H1 (cell line): ENCODE measurements at regions not wholly inside any gene's neighbourhood (a gene's known extent, or its start where the extent isn't known, plus 50 kb on each side); places are given as distances from the start of the nearest gene placed in this dataset.

Source experiments
- CTCF ChIA-PET: fragments of 300-600 bp; sonication (Branson Sonifier 250); formaldehyde crosslinking; loops from one replicate; lab custom pipeline; 2021; ENCODE audit not compliant: partially characterized antibody; lab: Charles Lee
- POLR2A ChIA-PET: fragments of 300-600 bp; sonication (Branson Sonifier 250); formaldehyde crosslinking; loops from one replicate; lab custom pipeline; 2021; ENCODE audit warnings: inconsistent platforms; ENCODE audit not compliant: partially characterized antibody; lab: Charles Lee
- DNase-seq, 2 experiments: peaks; one replicate each; pipeline versions ENCODE4 v3.0.0 to v3.0.0-alpha.2; 2010 to 2022; ENCODE audit warnings: low spot score in 2 of 2, low read depth in 1 of 2, mixed read lengths in 1 of 2
- FAIRE-seq: peaks from 2 replicates; lab custom pipeline; 2011; peaks lifted over from hg19 to GRCh38; lab: Jason Lieb, UNC
- H2AFZ ChIP-seq: 2 replicates; pipeline ENCODE4 v1.8.1; 2012; ENCODE audit warnings: low read length, inconsistent platforms
- H2AK5ac ChIP-seq: 2 replicates; pipeline ENCODE4 v1.6.1; 2013; ENCODE audit warnings: low read depth, low read length
- H2BK120ac ChIP-seq: replicated peaks from 2 replicates; pipeline ENCODE3; 2013; ENCODE audit warnings: low read depth, low read length, inconsistent platforms
- H2BK12ac ChIP-seq: 2 replicates; pipeline ENCODE4 v1.6.1; 2013; ENCODE audit warnings: low read depth, low read length
- H2BK15ac ChIP-seq: 2 replicates; pipeline ENCODE4 v1.6.1; 2013; ENCODE audit warnings: low read length
- H2BK20ac ChIP-seq: 2 replicates; pipeline ENCODE4 v1.6.1; 2013; ENCODE audit warnings: low read length
- H2BK5ac ChIP-seq: 2 replicates; pipeline ENCODE4 v1.6.1; 2013; ENCODE audit warnings: low read depth, low read length
- H3K14ac ChIP-seq: 2 replicates; pipeline ENCODE4 v1.6.1; 2013; ENCODE audit warnings: inconsistent platforms; ENCODE audit not compliant: insufficient read length
- H3K18ac ChIP-seq: 2 replicates; pipeline ENCODE4 v1.6.1; 2013; ENCODE audit warnings: low read length; ENCODE audit errors: extremely low read depth
- H3K23ac ChIP-seq: 2 replicates; pipeline ENCODE4 v1.6.1; 2013; ENCODE audit warnings: inconsistent platforms; ENCODE audit not compliant: insufficient read length
- H3K23me2 ChIP-seq: 2 replicates; pipeline ENCODE4 v1.6.1; 2013; ENCODE audit warnings: low read depth, low read length
- H3K27ac ChIP-seq: 2 replicates; pipeline ENCODE4 v1.6.1; 2011; ENCODE audit warnings: low read depth, low read length, inconsistent platforms
- H3K27me3 ChIP-seq, 4 experiments: replicated peaks in 1 of 4; 1 replicate in 1 of 4; 2 replicates in 3 of 4; pipeline versions ENCODE4 v1.6.1 to v1.8.1; 2011 to 2013; ENCODE audit warnings: low read length in 3 of 4, mild to moderate bottlenecking in 3 of 4, inconsistent platforms in 2 of 4, mixed read lengths in 2 of 4, moderate library complexity in 1 of 4; ENCODE audit not compliant: control insufficient read depth in 3 of 4, insufficient read depth in 3 of 4; ENCODE audit errors: extremely low read depth in 1 of 4
- H3K36me3 ChIP-seq, 4 experiments: 2 replicates each; pipeline versions ENCODE4 v1.6.1 to v1.8.1; 2011 to 2013; ENCODE audit warnings: mild to moderate bottlenecking in 4 of 4, low read length in 3 of 4, moderate library complexity in 2 of 4, control low read depth in 1 of 4, inconsistent platforms in 1 of 4; ENCODE audit not compliant: insufficient read depth in 4 of 4, control insufficient read depth in 2 of 4
- H3K4ac ChIP-seq: replicated peaks from 2 replicates; pipeline ENCODE3; 2013; ENCODE audit warnings: low read length, low read depth, mixed read lengths, inconsistent platforms; ENCODE audit not compliant: insufficient read length
- H3K4me1 ChIP-seq, 4 experiments: replicated peaks in 1 of 4; 1 replicate in 1 of 4; 2 replicates in 3 of 4; pipeline versions ENCODE4 v1.6.1 to v1.8.1; 2011 to 2013; ENCODE audit warnings: low read length in 3 of 4, inconsistent platforms in 2 of 4, mixed read lengths in 1 of 4; ENCODE audit not compliant: insufficient read depth in 4 of 4, control insufficient read depth in 3 of 4
- H3K4me2 ChIP-seq, 2 experiments: 2 replicates each; pipeline versions ENCODE4 v1.6.1 to v1.8.1; 2011 to 2013; ENCODE audit warnings: low read depth in 2 of 2, low read length in 2 of 2, control low read depth in 1 of 2, inconsistent platforms in 1 of 2, mild to moderate bottlenecking in 1 of 2; ENCODE audit not compliant: insufficient read depth in 1 of 2
- H3K4me3 ChIP-seq, 4 experiments: fragments of 200-600, 300-600 bp in 1 of 4; sonication (generic), shearing (Covaris generic), sonication (Bioruptor Twin) in 1 of 4; 2 replicates each; pipeline versions ENCODE4 v1.5.1 to v1.8.1; 2011 to 2016; ENCODE audit warnings: low read length in 4 of 4, low read depth in 3 of 4, control low read depth in 2 of 4, inconsistent platforms in 2 of 4, mild to moderate bottlenecking in 2 of 4, mixed read lengths in 1 of 4, moderate library complexity in 1 of 4; ENCODE audit not compliant: insufficient read depth in 2 of 4; ENCODE audit errors: extremely low read depth in 1 of 4
- H3K56ac ChIP-seq: replicated peaks from 2 replicates; pipeline ENCODE3; 2013; ENCODE audit warnings: low read depth, mild to moderate bottlenecking, mixed read lengths, low read length, inconsistent platforms; ENCODE audit not compliant: insufficient read length
- H3K79me1 ChIP-seq: 2 replicates; pipeline ENCODE4 v1.6.1; 2013; ENCODE audit warnings: low read depth, low read length, control low read depth
- H3K79me2 ChIP-seq, 2 experiments: 2 replicates each; pipeline versions ENCODE4 v1.6.1 to v1.8.1; 2012 to 2013; ENCODE audit warnings: low read length in 2 of 2, mild to moderate bottlenecking in 2 of 2, inconsistent platforms in 1 of 2; ENCODE audit not compliant: insufficient read depth in 2 of 2, control insufficient read depth in 1 of 2
- H3K9ac ChIP-seq, 4 experiments: replicated peaks in 1 of 4; 1 replicate in 1 of 4; 2 replicates in 3 of 4; pipeline versions ENCODE4 v1.6.1 to v1.8.1; 2011 to 2013; ENCODE audit warnings: low read depth in 3 of 4, low read length in 3 of 4, control low read depth in 2 of 4, mild to moderate bottlenecking in 2 of 4, moderate library complexity in 2 of 4, inconsistent platforms in 1 of 4; ENCODE audit errors: extremely low read depth in 1 of 4
- H3K9me3 ChIP-seq, 2 experiments: 2 replicates each; pipeline versions ENCODE4 v1.6.1 to v1.8.1; 2012 to 2013; ENCODE audit warnings: mild to moderate bottlenecking in 2 of 2, moderate library complexity in 2 of 2, control low read depth in 1 of 2, inconsistent platforms in 1 of 2, low read depth in 1 of 2, low read length in 1 of 2, mixed read lengths in 1 of 2; ENCODE audit not compliant: insufficient read depth in 2 of 2
- H4K20me1 ChIP-seq, 2 experiments: replicated peaks in 1 of 2; 2 replicates each; pipeline versions ENCODE3 to v1.8.1; 2011 to 2013; ENCODE audit warnings: inconsistent platforms in 2 of 2, low read length in 2 of 2, mild to moderate bottlenecking in 1 of 2; ENCODE audit not compliant: insufficient read depth in 2 of 2, control insufficient read depth in 1 of 2
- H4K5ac ChIP-seq: 2 replicates; pipeline ENCODE4 v1.6.1; 2013; ENCODE audit warnings: low read length, low read depth, mixed read lengths, inconsistent platforms; ENCODE audit not compliant: insufficient read length
- H4K8ac ChIP-seq: 2 replicates; pipeline ENCODE4 v1.8.0; 2013; ENCODE audit warnings: mild to moderate bottlenecking, moderate library complexity, low read length, inconsistent platforms; ENCODE audit not compliant: insufficient read depth; ENCODE audit errors: extremely low read depth
- H4K91ac ChIP-seq: replicated peaks from 2 replicates; pipeline ENCODE3; 2013; ENCODE audit warnings: low read length, mixed read lengths, inconsistent platforms; ENCODE audit not compliant: insufficient read length
- ATF3 ChIP-seq: IDR thresholded peaks from 2 replicates; pipeline ENCODE4 v1.6.1; 2011; ENCODE audit warnings: low read depth, mild to moderate bottlenecking, low read length; ENCODE audit not compliant: insufficient read depth
- CEBPB ChIP-seq: IDR thresholded peaks from 2 replicates; pipeline ENCODE4 v1.6.1; 2012; ENCODE audit warnings: low read depth, low read length
- CHD1 ChIP-seq: IDR thresholded peaks from 2 replicates; pipeline ENCODE4 v1.6.1; 2012; ENCODE audit warnings: low read depth, low read length, improper control_type of control experiment
- CTCF ChIP-seq, 3 experiments: IDR thresholded peaks; 1 replicate in 2 of 3; 2 replicates in 1 of 3; pipeline versions ENCODE4 v1.5.1 to v1.6.1; 2011; ENCODE audit warnings: low read length in 3 of 3, mild to moderate bottlenecking in 3 of 3, inconsistent platforms in 2 of 3, low read depth in 1 of 3, moderate library complexity in 1 of 3; ENCODE audit not compliant: insufficient read depth in 1 of 3; ENCODE audit errors: control extremely low read depth in 1 of 3
- E2F6 ChIP-seq: IDR thresholded peaks from 2 replicates; pipeline ENCODE4 v1.6.1; 2012; ENCODE audit warnings: inconsistent platforms
- HDAC2 ChIP-seq, 2 experiments: fragments of 300-600 bp in 1 of 2; sonication (generic) in 1 of 2; IDR thresholded peaks; 2 replicates each; pipeline ENCODE4 v1.6.1; 2011 to 2012; ENCODE audit warnings: low read depth in 2 of 2, low read length in 2 of 2, mild to moderate bottlenecking in 2 of 2, moderate library complexity in 2 of 2, borderline replicate concordance in 1 of 2, inconsistent platforms in 1 of 2
- MAX ChIP-seq: IDR thresholded peaks from 2 replicates; pipeline ENCODE4 v1.6.1; 2012; ENCODE audit warnings: inconsistent platforms
- SP1 ChIP-seq: IDR thresholded peaks from 2 replicates; pipeline ENCODE4 v1.6.1; 2011; ENCODE audit warnings: low read depth, low read length
- TBP ChIP-seq: IDR thresholded peaks from 2 replicates; pipeline ENCODE4 v1.6.1; 2011; ENCODE audit warnings: low read depth, low read length, improper control_type of control experiment
- TEAD4 ChIP-seq: IDR thresholded peaks from 2 replicates; pipeline ENCODE4 v1.6.1; 2012; ENCODE audit warnings: low read depth, low read length, inconsistent platforms, mixed read lengths
- YY1 ChIP-seq: IDR thresholded peaks from 2 replicates; pipeline ENCODE4 v1.6.1; 2011; ENCODE audit warnings: low read depth, mild to moderate bottlenecking, low read length
- ZNF274 ChIP-seq: IDR thresholded peaks from 2 replicates; pipeline ENCODE4 v1.7.0; 2012; ENCODE audit warnings: low read length, borderline replicate concordance; ENCODE audit errors: extremely low read depth
- WGBS, 2 experiments: shearing (Covaris generic) in 1 of 2; methylation state at CpG; one replicate each; pipeline versions ENCODE4 v1.1.6 to v1.1.7; 2013 to 2015; ENCODE audit warnings: low lambda C conversion rate in 2 of 2, mixed read lengths in 2 of 2, inconsistent platforms in 1 of 2, low coverage in 1 of 2, missing lambda C conversion rate in 1 of 2; ENCODE audit not compliant: insufficient replicate concordance in 2 of 2, insufficient coverage in 1 of 2, insufficient read length in 1 of 2; ENCODE audit errors: extremely low coverage in 1 of 2, missing lambda C conversion rate in 1 of 2; 5-methylcytosine and 5-hydroxymethylcytosine counted together

GRCh38 chr5:21236104-21236503 lies 1248.1 kb upstream of the CDH18 start:
- H3K27ac ChIP-seq: no peak overlapping the region
- ChIA-PET POLR2A (no interaction called here), CTCF (no interaction called here)
- no peak overlapping the region for H4K8ac ChIP-seq
- no peaks in the 10 kb centered on the region for H3K79me2 ChIP-seq
- H3K4ac ChIP-seq: no peak overlapping the region
- H3K56ac ChIP-seq: no peak overlapping the region
- no peaks in the 10 kb centered on the region for H3K79me1 ChIP-seq
- H2AK5ac ChIP-seq: no peak overlapping the region
- H4K5ac ChIP-seq: no peak overlapping the region
- no peaks in the 10 kb centered on the region for H3K36me3 ChIP-seq
- no peak overlapping the region for H3K23ac ChIP-seq
- no peaks in the 10 kb centered on the region for H3K23me2 ChIP-seq
- no peak overlapping the region for H3K9ac ChIP-seq
- DNase-seq (no peak), FAIRE-seq (no peak)
- WGBS, 2 experiments: 93 to 100% methylated on average over 1 of the region's 1 CpG
- no peak overlapping the region for H3K18ac ChIP-seq
- H2BK20ac ChIP-seq: no peak overlapping the region
- H4K20me1 ChIP-seq: no peaks in the 10 kb centered on the region
- H2BK15ac ChIP-seq: no peak overlapping the region
- H3K14ac ChIP-seq: no peak overlapping the region
- H3K4me1 ChIP-seq: no peaks in the 10 kb centered on the region
- no peak overlapping the region for H2BK12ac ChIP-seq
- H4K91ac ChIP-seq: no peak overlapping the region
- H3K9me3 ChIP-seq: no peaks in the 10 kb centered on the region
- no peaks in the 10 kb centered on the region for H3K27me3 ChIP-seq
- no peak overlapping the region for H3K4me3 ChIP-seq
- no peak overlapping the region for H2AFZ ChIP-seq
- H2BK120ac ChIP-seq: no peak overlapping the region
- H2BK5ac ChIP-seq: no peak overlapping the region
- no peak overlapping the region for H3K4me2 ChIP-seq
- TF ChIP-seq YY1 (no peak), HDAC2 (IDR thresholded peaks at IDR 0.05; ENCODE audit: borderline replicate concordance in 1 of 2, low read depth in 2 of 2, low read length in 2 of 2) (no peak), MAX (no peak), E2F6 (no peak), SP1 (no peak), CHD1 (no peak), ZNF274 (no peak), ATF3 (no peak), CTCF (IDR thresholded peaks at IDR 0.05; ENCODE audit: control extremely low read depth in 1 of 3, insufficient read depth in 1 of 3, low read depth in 1 of 3, low read length in 3 of 3) (no peak), CEBPB (no peak), TEAD4 (no peak), TBP (no peak)
